A673 (cell line): ENCODE measurements at regions not wholly inside any gene's neighbourhood (a gene's known extent, or its start where the extent isn't known, plus 50 kb on each side); places are given as distances from the start of the nearest gene placed in this dataset.

ENCODE experiments used
- BruUV-seq: library from RNA; stranded (reverse); fragments of 400-500 nt; replicated peaks from 2 replicates; lab custom pipeline; 2021; lab: Mats Ljungman, UMichigan
- CTCF ChIA-PET: fragments of 300-600 bp; sonication (Branson Sonifier 250); formaldehyde crosslinking; loops from one replicate; lab custom pipeline; 2022; ENCODE audit warnings: antibody characterized with exemption; lab: Charles Lee
- POLR2A ChIA-PET: fragments of 300-600 bp; sonication (Branson Sonifier 250); formaldehyde crosslinking; loops from one replicate; lab custom pipeline; 2022; ENCODE audit warnings: antibody characterized with exemption; ENCODE audit not compliant: low non-redundant PET; lab: Charles Lee
- DNase-seq: peaks from one replicate; pipeline ENCODE4 v3.0.0-alpha.2; 2015; ENCODE audit warnings: low spot score
- H3K27ac ChIP-seq: fragments of 200-600 bp; sonication (generic); 2 replicates; pipeline ENCODE4 v1.5.1; 2016; ENCODE audit warnings: mixed run types, low read depth, mild to moderate bottlenecking, mixed read lengths, antibody characterized with exemption, low read length; ENCODE audit not compliant: poor library complexity, severe bottlenecking
- H3K27me3 ChIP-seq: fragments of 200-600 bp; sonication (generic); replicated peaks from 2 replicates; pipeline ENCODE4 v1.6.1; 2017; ENCODE audit warnings: mixed run types, low read depth, mild to moderate bottlenecking, mixed read lengths, antibody characterized with exemption, low read length; ENCODE audit not compliant: insufficient read depth, poor library complexity
- H3K36me3 ChIP-seq: fragments of 200-600 bp; sonication (generic); 2 replicates; pipeline ENCODE4 v1.6.1; 2016; ENCODE audit warnings: mixed run types, mild to moderate bottlenecking, mixed read lengths, antibody characterized with exemption, low read length; ENCODE audit not compliant: insufficient read depth, poor library complexity, severe bottlenecking
- H3K4me1 ChIP-seq: fragments of 200-600 bp; sonication (generic); 2 replicates; pipeline ENCODE4 v1.6.1; 2017; ENCODE audit warnings: mixed run types, mild to moderate bottlenecking, mixed read lengths, antibody characterized with exemption, low read length; ENCODE audit not compliant: insufficient read depth, poor library complexity, severe bottlenecking
- H3K4me3 ChIP-seq: fragments of 200-600 bp; sonication (generic); 2 replicates; pipeline ENCODE4 v1.5.1; 2016; ENCODE audit warnings: low read depth, mixed run types, mild to moderate bottlenecking, mixed read lengths, low read length; ENCODE audit not compliant: poor library complexity, severe bottlenecking
- H3K9me3 ChIP-seq: fragments of 200-600 bp; sonication (generic); 2 replicates; pipeline ENCODE4 v1.6.1; 2016; ENCODE audit warnings: mixed run types, low read depth, mild to moderate bottlenecking, mixed read lengths, antibody characterized with exemption, low read length; ENCODE audit not compliant: poor library complexity, severe bottlenecking
- CTCF ChIP-seq: fragments of 300-800, 200-600 bp; sonication (generic); conservative IDR thresholded peaks from 2 replicates; pipeline ENCODE4 v1.5.1; 2017; ENCODE audit warnings: low read depth, mild to moderate bottlenecking, antibody characterized with exemption, low read length, moderate library complexity, mixed read lengths
- EZH2 ChIP-seq: fragments of 200-600 bp; sonication (generic); IDR thresholded peaks from 2 replicates; pipeline ENCODE4 v1.6.1; 2017; ENCODE audit warnings: borderline replicate concordance, low read depth, mild to moderate bottlenecking, mixed read lengths, antibody characterized with exemption, low read length; ENCODE audit not compliant: poor library complexity, severe bottlenecking
- intact Hi-C: fragments of 100-400 bp; cut with micrococcal nuclease; formaldehyde crosslinking; loops from one replicate; pipeline ENCODE4 v1.10.0; 2022; ENCODE audit not compliant: unreplicated experiment

GRCh38 chr16:48075398-48075797 is 80.4 kb downstream of the ABCC12 start:
- Histone ChIP-seq H3K4me3 (no peak overlapping the region), H3K27ac (no peak overlapping the region), H3K36me3 (no peaks in the 10 kb centered on the region), H3K4me1 (no peaks in the 10 kb centered on the region), H3K9me3 (no peaks in the 10 kb centered on the region), H3K27me3 (peaks cover 22% of the 10 kb centered on the region)
- no peak for TF ChIP-seq EZH2
- TF ChIP-seq CTCF = no peak
- ChIA-PET POLR2A (no interaction called here), CTCF (no interaction called here)
- BruUV-seq = no TSS peak
- intact Hi-C loops = no loop called here
- DNase-seq = no peak

GRCh38 chr16:48067388-48067787 is 88.4 kb downstream of the ABCC12 start:
- H3K27ac ChIP-seq = no peak overlapping the region
- no peak for DNase-seq
- no peak overlapping the region for H3K4me3 ChIP-seq
- ChIA-PET POLR2A (no interaction called here), CTCF (no interaction called here)
- no peaks in the 10 kb centered on the region for H3K36me3 ChIP-seq
- no TSS peak for BruUV-seq
- no peaks in the 10 kb centered on the region for H3K9me3 ChIP-seq
- intact Hi-C loops = no loop called here
- no peaks in the 10 kb centered on the region for H3K27me3 ChIP-seq
- TF ChIP-seq EZH2 (no peak), CTCF (no peak)
- no peaks in the 10 kb centered on the region for H3K4me1 ChIP-seq

GRCh38 chr16:48064971-48065370 is 90.8 kb downstream of the ABCC12 start:
- no peaks in the 10 kb centered on the region for H3K4me1 ChIP-seq
- ChIA-PET POLR2A (no interaction called here), CTCF (no interaction called here)
- BruUV-seq = no TSS peak
- intact Hi-C loops = no loop called here
- H3K27me3 ChIP-seq = peaks cover 6% of the 10 kb centered on the region
- no peaks in the 10 kb centered on the region for H3K36me3 ChIP-seq
- no peak for DNase-seq
- H3K27ac ChIP-seq = no peak overlapping the region
- no peak for TF ChIP-seq CTCF
- TF ChIP-seq EZH2 = no peak
- no peak overlapping the region for H3K4me3 ChIP-seq
- no peaks in the 10 kb centered on the region for H3K9me3 ChIP-seq
